Fibroblast of lung (primary cell): ENCODE measurements at regions not wholly inside any gene's neighbourhood (a gene's known extent, or its start where the extent isn't known, plus 50 kb on each side); places are given as distances from the start of the nearest gene placed in this dataset.

Source experiments
- CTCF ChIP-seq, 2 donors: IDR thresholded peaks in 1 of 2; conservative IDR thresholded peaks in 1 of 2; 1 replicate in 1 of 2; 2 replicates in 1 of 2; pipeline ENCODE4 v1.5.1; 2011 to 2012; ENCODE audit warnings: low read length in 2 of 2, control low read depth in 1 of 2, inconsistent platforms in 1 of 2, low read depth in 1 of 2, mild to moderate bottlenecking in 1 of 2
- EZH2 ChIP-seq: IDR thresholded peaks from 2 replicates; pipeline ENCODE4 v1.5.1; 2012; ENCODE audit warnings: low read length, control low read depth, mild to moderate bottlenecking; ENCODE audit errors: missing control alignments

DNA sequence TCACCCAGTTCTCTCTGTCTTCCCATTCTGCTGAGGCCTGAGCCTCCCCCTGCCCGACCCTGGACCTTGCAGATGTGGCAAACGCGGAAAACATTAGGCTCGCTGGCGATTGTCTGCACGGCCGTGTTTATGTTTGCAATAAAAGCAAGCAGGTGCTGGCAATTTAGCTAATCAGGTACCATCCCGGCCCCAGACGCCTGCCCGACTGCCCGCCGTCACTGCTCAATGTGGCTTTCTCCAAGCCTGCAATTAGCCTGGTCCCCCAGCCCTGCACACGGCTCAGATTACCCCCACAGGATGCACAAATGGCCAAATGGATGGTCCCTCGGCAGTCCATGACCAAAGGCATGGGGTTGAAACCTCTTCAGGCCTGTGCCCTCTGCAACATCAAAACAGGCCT lies 259.7 kb downstream of the MN1 start:
- TF ChIP-seq CTCF (conservative IDR thresholded peaks at IDR 0.05 in 1 of 2, IDR thresholded peaks at IDR 0.05 in 1 of 2; ENCODE audit: low read depth in 1 of 2, low read length in 2 of 2) (no peak), EZH2 (no peak)
